ENCODE measurements at regions not wholly inside any gene's neighbourhood (a gene's known extent, or its start where the extent isn't known, plus 50 kb on each side); places are given as distances from the start of the nearest gene placed in this dataset.

GRCh38 chr15:46170326-46170725 lies 535.5 kb downstream of the SQOR start:
- no peaks in the 10 kb centered on the region for H3K9me3 ChIP-seq (ENCODE audit: control insufficient read depth, insufficient read depth, low read depth, low read length)
- ChIA-PET POLR2A (no interaction called here), CTCF (no interaction called here)
- no peak for TF ChIP-seq TCF7L2 (IDR thresholded peaks at IDR 0.05; ENCODE audit: low read depth, low read length)
- TF ChIP-seq CTCF (IDR thresholded peaks at IDR 0.05) = no peak
- TF ChIP-seq POLR2AphosphoS5 (IDR thresholded peaks at IDR 0.05; ENCODE audit: low read depth, low read length) = no peak
- TF ChIP-seq SIN3A (IDR thresholded peaks at IDR 0.05; ENCODE audit: borderline replicate concordance, insufficient read depth, low read depth, low read length) = no peak
- TF ChIP-seq REST (IDR thresholded peaks at IDR 0.05; ENCODE audit: insufficient read depth in 1 of 2, low read depth in 2 of 2, low read length in 1 of 2) = no peak
- ATAC-seq (no peak), DNase-seq (ENCODE audit: low read depth, low spot score) (no peak)
- H3K4me1 ChIP-seq (ENCODE audit: control insufficient read depth, insufficient read depth, low read length) = no peaks in the 10 kb centered on the region
- H3K27me3 ChIP-seq (ENCODE audit: control insufficient read depth, insufficient read depth, low read length) = no peaks in the 10 kb centered on the region
- intact Hi-C loops (cut with micrococcal nuclease; ENCODE audit: unreplicated experiment) (no loop called here), in situ Hi-C loops (cut with HindIII; ENCODE audit: low pct_unique_long_range_greater_than_20kb, low sequenced_read_pairs) (no loop called here)
- H3K36me3 ChIP-seq (ENCODE audit: control insufficient read depth, insufficient read depth, low read length) = no peaks in the 10 kb centered on the region
- no peak overlapping the region for H3K4me3 ChIP-seq (ENCODE audit: low read depth in 2 of 2, low read length in 2 of 2)
- no TSS peak for BruUV-seq (replicated peaks)
- no peak overlapping the region for H3K27ac ChIP-seq (ENCODE audit: low read length)

GRCh38 chr15:46174122-46174521 lies 539.3 kb downstream of the SQOR start:
- ATAC-seq (no peak), DNase-seq (ENCODE audit: low read depth, low spot score) (no peak)
- TF ChIP-seq TCF7L2 (IDR thresholded peaks at IDR 0.05; ENCODE audit: low read depth, low read length) (no peak), POLR2AphosphoS5 (IDR thresholded peaks at IDR 0.05; ENCODE audit: low read depth, low read length) (no peak), REST (IDR thresholded peaks at IDR 0.05; ENCODE audit: insufficient read depth in 1 of 2, low read depth in 2 of 2, low read length in 1 of 2) (no peak), SIN3A (IDR thresholded peaks at IDR 0.05; ENCODE audit: borderline replicate concordance, insufficient read depth, low read depth, low read length) (no peak), CTCF (IDR thresholded peaks at IDR 0.05) (no peak)
- BruUV-seq (replicated peaks) = no TSS peak
- in situ Hi-C loops (cut with HindIII; ENCODE audit: low pct_unique_long_range_greater_than_20kb, low sequenced_read_pairs) = no loop called here
- Histone ChIP-seq H3K9me3 (ENCODE audit: control insufficient read depth, insufficient read depth, low read depth, low read length) (no peaks in the 10 kb centered on the region), H3K27ac (ENCODE audit: low read length) (no peak overlapping the region), H3K4me1 (ENCODE audit: control insufficient read depth, insufficient read depth, low read length) (no peaks in the 10 kb centered on the region), H3K36me3 (ENCODE audit: control insufficient read depth, insufficient read depth, low read length) (no peaks in the 10 kb centered on the region), H3K4me3 (ENCODE audit: low read depth in 2 of 2, low read length in 2 of 2) (no peak overlapping the region), H3K27me3 (ENCODE audit: control insufficient read depth, insufficient read depth, low read length) (no peaks in the 10 kb centered on the region)
- POLR2A ChIA-PET = no interaction called here
- CTCF ChIA-PET = no interaction called here
- intact Hi-C loops (cut with micrococcal nuclease; ENCODE audit: unreplicated experiment) = no loop called here
